Panc1 (cell line): ENCODE measurements at regions not wholly inside any gene's neighbourhood (a gene's known extent, or its start where the extent isn't known, plus 50 kb on each side); places are given as distances from the start of the nearest gene placed in this dataset.

Source experiments
- ATAC-seq: fragments of 200-7000 bp; cut with Tn5 transposase; 2 replicates; pipeline ENCODE4 v1.9.1; 2020; ENCODE audit warnings: mild to moderate bottlenecking, moderate library complexity
- BruUV-seq: library from RNA; stranded (reverse); fragments of 400-500 nt; replicated peaks from 2 replicates; lab custom pipeline; 2021; lab: Mats Ljungman, UMichigan
- CTCF ChIA-PET: fragments of 300-600 bp; sonication (Branson Sonifier 250); formaldehyde crosslinking; loops from one replicate; lab custom pipeline; 2022; ENCODE audit warnings: antibody characterized with exemption; lab: Charles Lee
- POLR2A ChIA-PET: fragments of 300-600 bp; sonication (Branson Sonifier 250); formaldehyde crosslinking; loops from one replicate; lab custom pipeline; 2022; ENCODE audit warnings: antibody characterized with exemption; lab: Charles Lee
- DNase-seq: peaks from one replicate; pipeline ENCODE4 v3.0.0-alpha.2; 2010; ENCODE audit warnings: low read depth, low spot score
- H3K27ac ChIP-seq: 2 replicates; pipeline ENCODE4 v1.5.1; 2011; ENCODE audit warnings: mild to moderate bottlenecking, low read length, inconsistent platforms
- H3K27me3 ChIP-seq: fragments of 200-500 bp; sonication (Bioruptor generic); 2 replicates; pipeline ENCODE4 v1.6.0; 2014; ENCODE audit warnings: low read length, inconsistent platforms; ENCODE audit not compliant: control insufficient read depth, insufficient read depth
- H3K36me3 ChIP-seq: fragments of 200-500 bp; sonication (Bioruptor generic); 2 replicates; pipeline ENCODE4 v1.5.1; 2014; ENCODE audit warnings: inconsistent platforms, mild to moderate bottlenecking, low read length, moderate library complexity; ENCODE audit not compliant: control insufficient read depth, insufficient read depth
- H3K4me1 ChIP-seq: 2 replicates; pipeline ENCODE4 v1.5.1; 2011; ENCODE audit warnings: inconsistent platforms, mild to moderate bottlenecking, low read length, moderate library complexity; ENCODE audit not compliant: control insufficient read depth, insufficient read depth
- H3K4me3 ChIP-seq, 2 experiments: 2 replicates each; pipeline ENCODE4 v1.5.1; 2011 to 2012; ENCODE audit warnings: low read depth in 2 of 2, low read length in 2 of 2, mild to moderate bottlenecking in 2 of 2, inconsistent platforms in 1 of 2, moderate library complexity in 1 of 2
- H3K9me3 ChIP-seq: fragments of 200-500 bp; sonication (Bioruptor generic); 2 replicates; pipeline ENCODE4 v1.5.1; 2014; ENCODE audit warnings: low read depth, mild to moderate bottlenecking, inconsistent platforms, low read length, moderate library complexity; ENCODE audit not compliant: control insufficient read depth, insufficient read depth
- CTCF ChIP-seq: fragments of 450-650 bp; IDR thresholded peaks from 2 replicates; pipeline ENCODE4 v1.5.1; 2017; ENCODE audit warnings: mild to moderate bottlenecking
- POLR2AphosphoS5 ChIP-seq: IDR thresholded peaks from 2 replicates; pipeline ENCODE4 v1.6.1; 2012; ENCODE audit warnings: mild to moderate bottlenecking, low read depth, low read length, moderate library complexity
- REST ChIP-seq, 2 experiments: IDR thresholded peaks; 2 replicates each; pipeline ENCODE4 v1.6.1; 2011 to 2012; ENCODE audit warnings: low read depth in 2 of 2, control low read depth in 1 of 2, low read length in 1 of 2, mild to moderate bottlenecking in 1 of 2, moderate library complexity in 1 of 2; ENCODE audit not compliant: insufficient read depth in 1 of 2
- SIN3A ChIP-seq: IDR thresholded peaks from 2 replicates; pipeline ENCODE4 v1.6.1; 2012; ENCODE audit warnings: low read depth, mild to moderate bottlenecking, low read length, moderate library complexity, borderline replicate concordance; ENCODE audit not compliant: insufficient read depth
- TCF7L2 ChIP-seq: IDR thresholded peaks from 2 replicates; pipeline ENCODE4 v1.6.1; 2011; ENCODE audit warnings: mild to moderate bottlenecking, low read depth, low read length, inconsistent platforms
- in situ Hi-C: cut with HindIII; loops from 2 replicates; pipeline ENCODE4 v1.10.0; 2016; ENCODE audit warnings: low sequenced_read_pairs, low pct_unique_long_range_greater_than_20kb
- intact Hi-C: fragments of 100-400 bp; cut with micrococcal nuclease; formaldehyde crosslinking; loops from one replicate; pipeline ENCODE4 v1.10.0; 2022; ENCODE audit not compliant: unreplicated experiment

GRCh38 chr6:153485072-153485471 lies 354.0 kb upstream of the RGS17 start:
- Histone ChIP-seq H3K36me3 (no peaks in the 10 kb centered on the region), H3K27ac (no peak overlapping the region), H3K4me3 (no peak overlapping the region), H3K4me1 (no peaks in the 10 kb centered on the region), H3K27me3 (no peaks in the 10 kb centered on the region), H3K9me3 (no peaks in the 10 kb centered on the region)
- intact Hi-C loops = no loop called here
- in situ Hi-C loops = no loop called here
- no peak for ATAC-seq
- ChIA-PET POLR2A (no interaction called here), CTCF (no interaction called here)
- BruUV-seq = no TSS peak
- TF ChIP-seq REST (IDR thresholded peaks at IDR 0.05; ENCODE audit: insufficient read depth in 1 of 2, low read depth in 2 of 2, low read length in 1 of 2) (no peak), TCF7L2 (no peak), CTCF (no peak), POLR2AphosphoS5 (no peak), SIN3A (no peak)
- DNase-seq = no peak

GRCh38 chr6:153484056-153484455 lies 353.0 kb upstream of the RGS17 start:
- H3K27me3 ChIP-seq = no peaks in the 10 kb centered on the region
- intact Hi-C loops = no loop called here
- H3K4me1 ChIP-seq = no peaks in the 10 kb centered on the region
- in situ Hi-C loops = no loop called here
- no peak overlapping the region for H3K27ac ChIP-seq
- ChIA-PET POLR2A (no interaction called here), CTCF (interaction anchor here (0.6 kb wide), 1 partner anchor 1360 kb away, joined by 3 read pairs; no protein-coding TSS in a partner anchor)
- no peak overlapping the region for H3K4me3 ChIP-seq
- ATAC-seq (no peak), DNase-seq (no peak)
- no peaks in the 10 kb centered on the region for H3K36me3 ChIP-seq
- no peak for TF ChIP-seq POLR2AphosphoS5
- no peak for TF ChIP-seq CTCF
- no peak for TF ChIP-seq REST (IDR thresholded peaks at IDR 0.05; ENCODE audit: insufficient read depth in 1 of 2, low read depth in 2 of 2, low read length in 1 of 2)
- TF ChIP-seq TCF7L2 = no peak
- TF ChIP-seq SIN3A = no peak
- no peaks in the 10 kb centered on the region for H3K9me3 ChIP-seq
- no TSS peak for BruUV-seq
